HL-60 (cell line): ENCODE measurements at regions not wholly inside any gene's neighbourhood (a gene's known extent, or its start where the extent isn't known, plus 50 kb on each side); places are given as distances from the start of the nearest gene placed in this dataset.

ENCODE experiments used
- DNase-seq, 2 experiments: peaks; one replicate each; pipeline ENCODE4 v3.0.0-alpha.2; 2010 to 2020; ENCODE audit warnings: low read depth in 1 of 2, low spot score in 1 of 2
- H3K27ac ChIP-seq: fragments of 250-450 bp; sonication (Bioruptor Pico); replicated peaks from 2 replicates; pipeline ENCODE4 v1.5.1; 2020; ENCODE audit warnings: mild to moderate bottlenecking, moderate library complexity
- H3K27me3 ChIP-seq: fragments of 250-450 bp; sonication (Bioruptor Pico); 2 replicates; pipeline ENCODE4 v1.5.1; 2021; ENCODE audit warnings: mild to moderate bottlenecking, moderate library complexity; ENCODE audit not compliant: insufficient read depth, poor library complexity, severe bottlenecking
- H3K4me3 ChIP-seq: replicated peaks from 2 replicates; pipeline ENCODE4 v1.5.1; 2011; ENCODE audit warnings: mild to moderate bottlenecking, control low read depth, low read length; ENCODE audit not compliant: insufficient read depth
- CTCF ChIP-seq: IDR thresholded peaks from one replicate; pipeline ENCODE4 v1.5.1; 2011; ENCODE audit warnings: low read length, control low read depth, inconsistent platforms; ENCODE audit not compliant: insufficient read depth
- GABPA ChIP-seq: IDR thresholded peaks from 2 replicates; pipeline ENCODE4 v1.6.1; 2012; ENCODE audit warnings: low read depth
- POLR2AphosphoS5 ChIP-seq: IDR thresholded peaks from 2 replicates; pipeline ENCODE4 v1.6.1; 2012; ENCODE audit warnings: low read depth
- REST ChIP-seq: IDR thresholded peaks from 2 replicates; pipeline ENCODE4 v1.6.1; 2012; ENCODE audit warnings: low read depth; ENCODE audit not compliant: insufficient replicate concordance
- SPI1 ChIP-seq: IDR thresholded peaks from 2 replicates; pipeline ENCODE4 v1.6.1; 2012; ENCODE audit warnings: low read depth, mild to moderate bottlenecking, borderline replicate concordance

- TF ChIP-seq POLR2AphosphoS5, result no peak
- TF ChIP-seq SPI1, result no peak
- TF ChIP-seq REST, result no peak
- no peak for TF ChIP-seq GABPA
- TF ChIP-seq CTCF, result no peak
- Histone ChIP-seq H3K27ac (no peak overlapping the region), H3K4me3 (no peak overlapping the region), H3K27me3 (no peaks in the 10 kb centered on the region)
- DNase-seq, result no peak
Measured at GRCh38 chr7:136079066-136079465, 101.9 kb upstream of the MTPN start.

- Histone ChIP-seq H3K4me3 (no peak overlapping the region), H3K27me3 (no peaks in the 10 kb centered on the region), H3K27ac (no peak overlapping the region)
- DNase-seq, result no peak
- no peak for TF ChIP-seq GABPA
- no peak for TF ChIP-seq REST
Measured at GRCh38 chr7:136078630-136079029, 101.5 kb upstream of the MTPN start.

- no peak for DNase-seq
- no peak overlapping the region for H3K4me3 ChIP-seq
- no peak overlapping the region for H3K27ac ChIP-seq
- TF ChIP-seq GABPA, result no peak
- TF ChIP-seq POLR2AphosphoS5, result no peak
- TF ChIP-seq CTCF, result no peak
- TF ChIP-seq REST, result no peak
- no peak for TF ChIP-seq SPI1
- H3K27me3 ChIP-seq, result no peaks in the 10 kb centered on the region
Measured at GRCh38 chr7:136076954-136077353, 99.8 kb upstream of the MTPN start.

- no peak for DNase-seq
- no peak overlapping the region for H3K27ac ChIP-seq
- no peak for TF ChIP-seq REST
- no peak for TF ChIP-seq CTCF
- no peak for TF ChIP-seq GABPA
- no peak for TF ChIP-seq POLR2AphosphoS5
- TF ChIP-seq SPI1, result no peak
- H3K4me3 ChIP-seq, result no peak overlapping the region
- no peaks in the 10 kb centered on the region for H3K27me3 ChIP-seq
Measured at GRCh38 chr7:136074843-136075242, 97.7 kb upstream of the MTPN start.
